ENCODE measurements at regions not wholly inside any gene's neighbourhood (a gene's known extent, or its start where the extent isn't known, plus 50 kb on each side); places are given as distances from the start of the nearest gene placed in this dataset.
"Not testable (repeated sequence)": the region's sequence is repeated elsewhere in the genome, so short reads cannot be mapped to it uniquely, and the experiment has no call there.

DNA sequence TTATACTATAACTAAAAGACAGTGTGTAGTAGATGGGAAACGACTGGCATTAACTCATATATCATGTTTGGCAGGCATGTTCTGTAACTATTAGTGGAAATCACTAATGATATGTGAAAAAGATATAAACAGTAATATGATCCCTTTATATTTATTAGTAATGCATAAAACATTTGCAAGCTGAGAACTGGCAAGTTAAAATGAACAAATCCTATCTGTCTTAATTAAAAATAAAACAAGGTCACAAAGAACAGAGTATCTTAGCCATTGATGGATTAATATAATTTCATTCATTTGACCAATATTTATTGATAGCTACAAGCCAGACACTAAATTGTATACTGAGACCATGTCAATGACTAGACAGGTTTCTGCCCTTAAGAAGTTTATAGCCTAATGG, 154.5 kb downstream of the CRPPA start:
- H3K36me3 ChIP-seq (ENCODE audit: low read depth): no peaks in the 10 kb centered on the region
- H3K27ac ChIP-seq (ENCODE audit: poor library complexity, severe bottlenecking): no peak overlapping the region
- H3K4me1 ChIP-seq (ENCODE audit: insufficient read depth, poor library complexity, severe bottlenecking): no peaks in the 10 kb centered on the region
- no peak for ATAC-seq (ENCODE audit: low read depth)
- no peak for DNase-seq (ENCODE audit: low spot score)
- H3K9me3 ChIP-seq (ENCODE audit: severe bottlenecking): no peaks in the 10 kb centered on the region
- H3K4me3 ChIP-seq (ENCODE audit: severe bottlenecking): no peak overlapping the region
- H3K27me3 ChIP-seq (ENCODE audit: insufficient read depth, poor library complexity, severe bottlenecking): no peaks in the 10 kb centered on the region
- TF ChIP-seq, protein P1, sequence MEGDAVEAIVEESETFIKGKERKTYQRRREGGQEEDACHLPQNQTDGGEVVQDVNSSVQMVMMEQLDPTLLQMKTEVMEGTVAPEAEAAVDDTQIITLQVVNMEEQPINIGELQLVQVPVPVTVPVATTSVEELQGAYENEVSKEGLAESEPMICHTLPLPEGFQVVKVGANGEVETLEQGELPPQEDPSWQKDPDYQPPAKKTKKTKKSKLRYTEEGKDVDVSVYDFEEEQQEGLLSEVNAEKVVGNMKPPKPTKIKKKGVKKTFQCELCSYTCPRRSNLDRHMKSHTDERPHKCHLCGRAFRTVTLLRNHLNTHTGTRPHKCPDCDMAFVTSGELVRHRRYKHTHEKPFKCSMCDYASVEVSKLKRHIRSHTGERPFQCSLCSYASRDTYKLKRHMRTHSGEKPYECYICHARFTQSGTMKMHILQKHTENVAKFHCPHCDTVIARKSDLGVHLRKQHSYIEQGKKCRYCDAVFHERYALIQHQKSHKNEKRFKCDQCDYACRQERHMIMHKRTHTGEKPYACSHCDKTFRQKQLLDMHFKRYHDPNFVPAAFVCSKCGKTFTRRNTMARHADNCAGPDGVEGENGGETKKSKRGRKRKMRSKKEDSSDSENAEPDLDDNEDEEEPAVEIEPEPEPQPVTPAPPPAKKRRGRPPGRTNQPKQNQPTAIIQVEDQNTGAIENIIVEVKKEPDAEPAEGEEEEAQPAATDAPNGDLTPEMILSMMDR (IDR thresholded peaks at IDR 0.05; ENCODE audit: poor library complexity, severe bottlenecking): no peak

GRCh38 chr7:16266470-16266869, 154.9 kb downstream of the CRPPA start:
- H3K4me1 ChIP-seq (ENCODE audit: insufficient read depth, poor library complexity, severe bottlenecking); H3K27me3 ChIP-seq (ENCODE audit: insufficient read depth, poor library complexity, severe bottlenecking); H3K4me3 ChIP-seq (ENCODE audit: severe bottlenecking); DNase-seq (ENCODE audit: low spot score); H3K27ac ChIP-seq (ENCODE audit: poor library complexity, severe bottlenecking); ATAC-seq (ENCODE audit: low read depth); H3K36me3 ChIP-seq (ENCODE audit: low read depth); H3K9me3 ChIP-seq (ENCODE audit: severe bottlenecking): not testable (repeated sequence)

DNA sequence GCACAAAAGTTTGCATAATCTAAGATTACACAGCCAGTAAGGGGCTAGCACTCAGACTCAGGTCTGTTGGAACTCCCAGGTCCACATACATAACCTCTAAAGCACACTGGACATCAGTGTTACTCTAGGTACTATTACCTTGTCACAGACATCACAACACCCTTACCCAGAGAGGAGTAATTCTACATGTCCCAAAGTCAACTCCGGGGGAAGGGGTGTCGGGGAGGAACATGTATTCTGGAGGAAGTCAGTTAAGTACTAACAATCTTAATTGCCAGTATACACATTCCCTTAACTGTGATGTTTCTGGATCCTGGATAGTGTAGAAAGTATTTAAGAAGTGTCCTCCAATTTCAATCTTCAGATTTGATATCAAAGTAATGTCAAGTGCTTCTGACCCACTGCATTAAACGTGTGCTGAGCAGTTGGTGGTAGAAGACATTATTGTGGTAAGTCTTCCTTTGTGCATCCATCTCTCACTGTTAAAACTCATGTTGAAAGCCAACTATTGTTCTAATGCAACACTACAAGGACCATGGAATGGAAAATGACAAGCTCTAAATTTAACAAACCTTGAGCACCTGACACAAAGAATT, 155.4 kb downstream of the CRPPA start:
- no peaks in the 10 kb centered on the region for H3K36me3 ChIP-seq (ENCODE audit: low read depth)
- ATAC-seq (ENCODE audit: low read depth) (no peak), DNase-seq (ENCODE audit: low spot score) (no peak)
- no peaks in the 10 kb centered on the region for H3K9me3 ChIP-seq (ENCODE audit: severe bottlenecking)
- no peaks in the 10 kb centered on the region for H3K4me1 ChIP-seq (ENCODE audit: insufficient read depth, poor library complexity, severe bottlenecking)
- no peak overlapping the region for H3K27ac ChIP-seq (ENCODE audit: poor library complexity, severe bottlenecking)
- no peak overlapping the region for H3K4me3 ChIP-seq (ENCODE audit: severe bottlenecking)
- TF ChIP-seq, protein P1 (IDR thresholded peaks at IDR 0.05; ENCODE audit: poor library complexity, severe bottlenecking): no peak
- H3K27me3 ChIP-seq (ENCODE audit: insufficient read depth, poor library complexity, severe bottlenecking): no peaks in the 10 kb centered on the region

GRCh38 chr7:16264823-16265804, 156.2 kb downstream of the CRPPA start:
- no peaks in the 10 kb centered on the region for H3K9me3 ChIP-seq (ENCODE audit: severe bottlenecking)
- H3K27ac ChIP-seq (ENCODE audit: poor library complexity, severe bottlenecking): no peak overlapping the region
- H3K36me3 ChIP-seq (ENCODE audit: low read depth): no peaks in the 10 kb centered on the region
- DNase-seq (ENCODE audit: low spot score) (no peak), ATAC-seq (ENCODE audit: low read depth) (no peak)
- no peaks in the 10 kb centered on the region for H3K27me3 ChIP-seq (ENCODE audit: insufficient read depth, poor library complexity, severe bottlenecking)
- no peak overlapping the region for H3K4me3 ChIP-seq (ENCODE audit: severe bottlenecking)
- H3K4me1 ChIP-seq (ENCODE audit: insufficient read depth, poor library complexity, severe bottlenecking): no peaks in the 10 kb centered on the region
- TF ChIP-seq, protein P1 (IDR thresholded peaks at IDR 0.05; ENCODE audit: poor library complexity, severe bottlenecking): no peak

GRCh38 chr7:16264036-16264819, 157.1 kb downstream of the CRPPA start:
- Histone ChIP-seq H3K27ac (ENCODE audit: poor library complexity, severe bottlenecking) (no peak overlapping the region), H3K36me3 (ENCODE audit: low read depth) (no peaks in the 10 kb centered on the region), H3K27me3 (ENCODE audit: insufficient read depth, poor library complexity, severe bottlenecking) (no peaks in the 10 kb centered on the region), H3K4me3 (ENCODE audit: severe bottlenecking) (no peak overlapping the region), H3K4me1 (ENCODE audit: insufficient read depth, poor library complexity, severe bottlenecking) (no peaks in the 10 kb centered on the region), H3K9me3 (ENCODE audit: severe bottlenecking) (no peaks in the 10 kb centered on the region)
- ATAC-seq (ENCODE audit: low read depth): no peak
- TF ChIP-seq, protein P1 (IDR thresholded peaks at IDR 0.05; ENCODE audit: poor library complexity, severe bottlenecking): no peak
- DNase-seq (ENCODE audit: low spot score): no peak

DNA sequence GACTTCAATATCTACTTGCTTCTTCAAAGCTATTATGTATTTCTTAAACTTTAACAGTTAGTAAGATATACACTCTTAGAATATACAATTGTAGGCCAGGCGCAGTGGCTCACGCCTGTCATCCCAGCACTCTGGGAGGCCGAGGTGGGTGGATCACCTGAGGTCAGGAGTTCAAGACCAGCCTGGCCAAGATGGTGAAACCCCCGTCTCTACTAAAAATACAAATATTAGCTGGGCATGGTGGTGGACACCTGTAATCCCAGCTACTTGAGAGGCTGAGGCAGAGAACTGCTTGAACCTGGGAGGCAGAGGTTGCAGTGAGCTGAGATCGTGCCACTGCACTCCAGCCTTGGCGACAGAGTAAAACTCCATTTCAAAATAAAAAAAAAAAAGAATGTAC, 158.0 kb downstream of the CRPPA start:
- DNase-seq (ENCODE audit: low spot score); H3K27me3 ChIP-seq (ENCODE audit: insufficient read depth, poor library complexity, severe bottlenecking); H3K36me3 ChIP-seq (ENCODE audit: low read depth); H3K9me3 ChIP-seq (ENCODE audit: severe bottlenecking); ATAC-seq (ENCODE audit: low read depth); H3K27ac ChIP-seq (ENCODE audit: poor library complexity, severe bottlenecking); H3K4me3 ChIP-seq (ENCODE audit: severe bottlenecking); H3K4me1 ChIP-seq (ENCODE audit: insufficient read depth, poor library complexity, severe bottlenecking): not testable (repeated sequence)
